Astrocyte of the spinal cord (primary cell): ENCODE measurements at regions not wholly inside any gene's neighbourhood (a gene's known extent, or its start where the extent isn't known, plus 50 kb on each side); places are given as distances from the start of the nearest gene placed in this dataset.
"Not testable (repeated sequence)": the region's sequence is repeated elsewhere in the genome, so short reads cannot be mapped to it uniquely, and the experiment has no call there.

Experiments used
- DNase-seq: peaks from one replicate; pipeline ENCODE4 v3.0.0; 2011; ENCODE audit warnings: low read depth, low spot score
- H3K4me3 ChIP-seq: 2 replicates; pipeline ENCODE4 v1.5.1; 2011; ENCODE audit warnings: low read depth, mild to moderate bottlenecking, low read length, moderate library complexity
- in situ Hi-C: cut with HindIII; loops from 2 replicates; pipeline ENCODE4 v1.10.0; 2017; ENCODE audit warnings: low sequenced_read_pairs
- TF ChIP-seq, protein P1 (sequence below): IDR thresholded peaks from 2 replicates; pipeline ENCODE4 v1.5.1; 2012; ENCODE audit warnings: low read depth, mild to moderate bottlenecking, low read length, inconsistent platforms

GRCh38 chr13:70756088-70756487 is 647.8 kb upstream of the KLHL1 start:
- TF ChIP-seq, protein P1, sequence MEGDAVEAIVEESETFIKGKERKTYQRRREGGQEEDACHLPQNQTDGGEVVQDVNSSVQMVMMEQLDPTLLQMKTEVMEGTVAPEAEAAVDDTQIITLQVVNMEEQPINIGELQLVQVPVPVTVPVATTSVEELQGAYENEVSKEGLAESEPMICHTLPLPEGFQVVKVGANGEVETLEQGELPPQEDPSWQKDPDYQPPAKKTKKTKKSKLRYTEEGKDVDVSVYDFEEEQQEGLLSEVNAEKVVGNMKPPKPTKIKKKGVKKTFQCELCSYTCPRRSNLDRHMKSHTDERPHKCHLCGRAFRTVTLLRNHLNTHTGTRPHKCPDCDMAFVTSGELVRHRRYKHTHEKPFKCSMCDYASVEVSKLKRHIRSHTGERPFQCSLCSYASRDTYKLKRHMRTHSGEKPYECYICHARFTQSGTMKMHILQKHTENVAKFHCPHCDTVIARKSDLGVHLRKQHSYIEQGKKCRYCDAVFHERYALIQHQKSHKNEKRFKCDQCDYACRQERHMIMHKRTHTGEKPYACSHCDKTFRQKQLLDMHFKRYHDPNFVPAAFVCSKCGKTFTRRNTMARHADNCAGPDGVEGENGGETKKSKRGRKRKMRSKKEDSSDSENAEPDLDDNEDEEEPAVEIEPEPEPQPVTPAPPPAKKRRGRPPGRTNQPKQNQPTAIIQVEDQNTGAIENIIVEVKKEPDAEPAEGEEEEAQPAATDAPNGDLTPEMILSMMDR: no peak
- no peak for DNase-seq
- in situ Hi-C loops: no loop called here
- no peak overlapping the region for H3K4me3 ChIP-seq

DNA sequence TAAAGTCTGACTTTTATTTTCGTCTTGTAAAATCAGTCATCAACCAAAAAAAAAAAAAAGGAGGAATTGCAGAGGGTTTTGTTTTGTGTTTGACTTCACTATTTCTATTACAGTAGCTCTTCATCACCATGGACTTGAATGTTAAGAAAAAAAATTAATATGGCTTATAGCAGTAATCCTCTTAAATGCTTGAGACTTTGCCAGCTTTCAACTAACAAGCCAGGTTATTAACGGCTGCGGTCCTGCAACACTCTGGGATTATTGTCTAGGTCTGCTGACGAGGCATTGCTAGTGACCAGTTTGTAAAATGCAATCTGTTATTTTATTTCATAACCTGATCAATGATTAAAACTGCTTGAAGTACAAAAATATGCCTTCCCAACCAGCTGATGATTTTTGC is 647.2 kb upstream of the KLHL1 start:
- H3K4me3 ChIP-seq: no peak overlapping the region
- TF ChIP-seq, protein P1: no peak
- no peak for DNase-seq
- in situ Hi-C loops: no loop called here

GRCh38 chr13:70747262-70747661 is 639.0 kb upstream of the KLHL1 start:
- DNase-seq: no peak
- no peak overlapping the region for H3K4me3 ChIP-seq
- in situ Hi-C loops: no loop called here
- TF ChIP-seq, protein P1: no peak

GRCh38 chr13:70746469-70746868 is 638.2 kb upstream of the KLHL1 start:
- H3K4me3 ChIP-seq, in situ Hi-C loops, DNase-seq: not testable (repeated sequence)

- in situ Hi-C loops: no loop called here
- TF ChIP-seq, protein P1: no peak
- no peak overlapping the region for H3K4me3 ChIP-seq
- DNase-seq: no peak
Observed at GRCh38 chr13:70736622-70737317, 628.5 kb upstream of the KLHL1 start.

DNA sequence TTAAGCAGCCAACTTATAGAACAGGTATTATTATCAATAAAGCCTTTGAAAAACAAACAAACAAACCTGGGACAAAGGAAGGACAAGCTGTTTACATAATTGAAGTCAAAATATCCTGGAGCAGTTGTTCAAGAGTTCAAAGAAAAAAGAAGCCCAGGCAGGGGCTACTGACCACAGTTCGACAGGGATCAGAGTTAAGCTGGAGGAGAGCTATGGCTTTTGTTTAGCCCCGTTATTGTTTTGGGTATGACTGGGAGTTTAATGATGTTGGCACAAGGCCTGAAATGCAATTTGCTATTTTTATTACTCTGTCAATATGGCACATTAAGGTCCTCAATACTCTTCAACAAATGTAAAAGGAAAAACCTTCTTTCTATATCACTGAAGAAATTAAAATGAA is 624.4 kb upstream of the KLHL1 start:
- in situ Hi-C loops: no loop called here
- H3K4me3 ChIP-seq: no peak overlapping the region
- DNase-seq: no peak
- TF ChIP-seq, protein P1: no peak

DNA sequence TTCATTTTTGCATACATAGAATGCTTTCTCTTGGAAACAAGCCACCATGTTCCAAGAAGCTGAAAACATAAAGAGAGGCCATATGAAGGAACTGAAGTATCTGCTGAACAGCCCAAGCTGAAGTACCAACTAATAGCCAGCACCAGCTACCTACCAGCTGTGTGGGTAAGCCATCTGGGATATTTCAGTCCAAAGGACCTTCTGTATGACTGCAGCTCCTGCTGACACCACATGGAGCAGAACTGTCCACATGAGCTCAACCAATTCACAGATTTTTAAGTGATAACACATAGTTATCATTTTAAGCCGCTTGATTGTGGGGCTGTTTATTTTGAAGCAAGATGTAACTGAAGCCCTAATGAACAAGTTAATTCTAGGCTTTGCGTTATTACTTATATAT is 621.1 kb upstream of the KLHL1 start:
- TF ChIP-seq, protein P1: no peak
- no peak overlapping the region for H3K4me3 ChIP-seq
- in situ Hi-C loops: no loop called here
- no peak for DNase-seq
